ENCODE measurements at regions not wholly inside any gene's neighbourhood (a gene's known extent, or its start where the extent isn't known, plus 50 kb on each side); places are given as distances from the start of the nearest gene placed in this dataset.

- H3K36me3 ChIP-seq: no peaks in the 10 kb centered on the region
- peaks cover 47% of the 10 kb centered on the region for H3K4me1 ChIP-seq
- intact Hi-C loops (cut with micrococcal nuclease): no loop called here
- no peak overlapping the region for H3K27ac ChIP-seq (replicated peaks)
- no peaks in the 10 kb centered on the region for H3K9me3 ChIP-seq (replicated peaks)
- no peaks in the 10 kb centered on the region for H3K27me3 ChIP-seq (ENCODE audit: low read depth)
- no peak overlapping the region for H3K4me3 ChIP-seq
- DNase-seq: no peak
- TF ChIP-seq CTCF (IDR thresholded peaks at IDR 0.05; ENCODE audit: borderline replicate concordance): no peak
Observed at GRCh38 chr2:220963076-220963475, 609.0 kb downstream of the EPHA4 start.

GRCh38 chr2:220963930-220964329, 608.2 kb downstream of the EPHA4 start:
- no peaks in the 10 kb centered on the region for H3K27me3 ChIP-seq (ENCODE audit: low read depth)
- H3K9me3 ChIP-seq (replicated peaks): no peaks in the 10 kb centered on the region
- intact Hi-C loops (cut with micrococcal nuclease): no loop called here
- no peak overlapping the region for H3K27ac ChIP-seq (replicated peaks)
- no peak overlapping the region for H3K4me3 ChIP-seq
- DNase-seq: no peak
- H3K4me1 ChIP-seq: peaks cover 40% of the 10 kb centered on the region
- TF ChIP-seq CTCF (IDR thresholded peaks at IDR 0.05; ENCODE audit: borderline replicate concordance): no peak
- H3K36me3 ChIP-seq: no peaks in the 10 kb centered on the region

- H3K27me3 ChIP-seq (ENCODE audit: low read depth): no peaks in the 10 kb centered on the region
- H3K9me3 ChIP-seq (replicated peaks): no peaks in the 10 kb centered on the region
- no peak overlapping the region for H3K27ac ChIP-seq (replicated peaks)
- no peak for DNase-seq
- H3K4me1 ChIP-seq: peaks cover 14% of the 10 kb centered on the region
- H3K4me3 ChIP-seq: no peak overlapping the region
- intact Hi-C loops (cut with micrococcal nuclease): no loop called here
- no peaks in the 10 kb centered on the region for H3K36me3 ChIP-seq
- TF ChIP-seq CTCF (IDR thresholded peaks at IDR 0.05; ENCODE audit: borderline replicate concordance): no peak
Observed at GRCh38 chr2:220966636-220967035, 605.5 kb downstream of the EPHA4 start.

- H3K9me3 ChIP-seq (replicated peaks): no peaks in the 10 kb centered on the region
- no peaks in the 10 kb centered on the region for H3K27me3 ChIP-seq (ENCODE audit: low read depth)
- no peaks in the 10 kb centered on the region for H3K4me1 ChIP-seq
- H3K27ac ChIP-seq (replicated peaks): no peak overlapping the region
- intact Hi-C loops (cut with micrococcal nuclease): no loop called here
- no peaks in the 10 kb centered on the region for H3K36me3 ChIP-seq
- TF ChIP-seq CTCF (IDR thresholded peaks at IDR 0.05; ENCODE audit: borderline replicate concordance): no peak
- DNase-seq: no peak
- no peak overlapping the region for H3K4me3 ChIP-seq
Observed at GRCh38 chr2:220969348-220969747, 602.8 kb downstream of the EPHA4 start.

- no peaks in the 10 kb centered on the region for H3K36me3 ChIP-seq
- no peak for TF ChIP-seq CTCF (IDR thresholded peaks at IDR 0.05; ENCODE audit: borderline replicate concordance)
- no peak overlapping the region for H3K27ac ChIP-seq (replicated peaks)
- no peak for DNase-seq
- H3K27me3 ChIP-seq (ENCODE audit: low read depth): no peaks in the 10 kb centered on the region
- intact Hi-C loops (cut with micrococcal nuclease): no loop called here
- H3K4me3 ChIP-seq: no peak overlapping the region
- peaks cover 14% of the 10 kb centered on the region for H3K9me3 ChIP-seq (replicated peaks)
- H3K4me1 ChIP-seq: no peaks in the 10 kb centered on the region
Observed at GRCh38 chr2:220980966-220981675, 591.0 kb downstream of the EPHA4 start.
